Spinal cord (tissue), 9 donors: ENCODE measurements at regions not wholly inside any gene's neighbourhood (a gene's known extent, or its start where the extent isn't known, plus 50 kb on each side); places are given as distances from the start of the nearest gene placed in this dataset.

ENCODE experiments used
- DNase-seq, 6 donors: peaks; one replicate each; pipeline versions ENCODE4 v3.0.0 to v3.0.0-alpha.2; 2013 to 2015; ENCODE audit warnings: low spot score in 6 of 6, low read depth in 4 of 6
- H3K27ac ChIP-seq: one replicate; pipeline ENCODE4 v1.5.1; 2013; ENCODE audit warnings: low read depth, low read length, control low read depth
- H3K27me3 ChIP-seq: one replicate; pipeline ENCODE4 v1.6.1; 2013; ENCODE audit warnings: low read length; ENCODE audit not compliant: control insufficient read depth, insufficient read depth
- H3K36me3 ChIP-seq: one replicate; pipeline ENCODE4 v1.6.1; 2013; ENCODE audit warnings: low read length; ENCODE audit not compliant: control insufficient read depth, insufficient read depth
- H3K4me1 ChIP-seq: one replicate; pipeline ENCODE4 v1.6.1; 2013; ENCODE audit warnings: low read length; ENCODE audit not compliant: control insufficient read depth, insufficient read depth
- H3K4me3 ChIP-seq: one replicate; pipeline ENCODE4 v1.5.1; 2013; ENCODE audit warnings: low read depth, low read length, control low read depth
- H3K9me3 ChIP-seq: one replicate; pipeline ENCODE4 v1.6.1; 2013; ENCODE audit warnings: low read length; ENCODE audit not compliant: control insufficient read depth, insufficient read depth
- WGBS: methylation state at CpG from one replicate; pipeline ENCODE4 v1.1.5; 2013; ENCODE audit warnings: missing lambda C conversion rate; ENCODE audit not compliant: insufficient coverage; 5-methylcytosine and 5-hydroxymethylcytosine counted together
- donor health status: healthy.

- no peak for DNase-seq
- Histone ChIP-seq H3K36me3 (peaks cover 77% of the 10 kb centered on the region), H3K27ac (no peak overlapping the region), H3K27me3 (no peaks in the 10 kb centered on the region), H3K9me3 (no peaks in the 10 kb centered on the region), H3K4me3 (no peak overlapping the region), H3K4me1 (peaks cover 3% of the 10 kb centered on the region)
- WGBS, result 96% methylated on average over 8 of the region's 8 CpGs
Observed at GRCh38 chr22:48741540-48741939, 1086.1 kb downstream of the BRD1 start.

DNA sequence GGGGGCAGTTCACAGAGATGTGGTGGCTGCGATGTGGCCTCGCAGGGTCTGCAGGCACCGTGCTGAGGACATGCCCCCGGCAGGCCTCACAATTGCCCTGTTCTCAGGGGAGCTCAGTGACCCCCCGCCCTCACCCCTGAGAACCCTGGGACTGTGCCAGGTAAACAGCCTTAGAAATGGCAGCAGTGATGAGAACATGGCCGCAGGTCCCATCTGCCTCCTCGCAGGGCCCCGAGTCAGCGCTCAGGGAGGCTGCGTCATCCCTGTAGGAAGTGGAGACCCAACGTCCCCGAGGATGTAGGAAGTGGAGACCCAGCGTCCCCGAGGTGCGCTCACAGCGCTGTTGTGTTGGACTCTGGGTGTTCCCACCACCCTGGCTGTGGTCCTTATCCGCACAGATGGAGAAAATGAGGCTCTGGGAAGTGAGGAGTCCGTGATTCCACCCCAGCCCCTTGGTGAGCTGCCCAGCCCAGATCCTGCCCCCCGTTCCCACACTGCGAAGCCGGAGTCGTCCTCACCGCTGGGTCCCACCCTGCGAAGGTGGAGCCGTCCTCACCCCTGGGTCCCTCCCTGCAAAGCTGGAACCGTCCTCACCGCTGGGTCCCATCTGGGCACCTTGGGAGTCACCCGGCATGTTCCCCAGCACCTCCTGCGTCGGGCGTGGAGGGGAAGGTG lies 1086.8 kb downstream of the BRD1 start:
- no peaks in the 10 kb centered on the region for H3K27me3 ChIP-seq
- WGBS, result 96% methylated on average over 29 of the region's 31 CpGs
- DNase-seq, result no peak

GRCh38 chr22:48740086-48740730 lies 1087.5 kb downstream of the BRD1 start:
- Histone ChIP-seq H3K4me1 (peaks cover 3% of the 10 kb centered on the region), H3K4me3 (no peak overlapping the region), H3K36me3 (peaks cover 72% of the 10 kb centered on the region), H3K27ac (no peak overlapping the region), H3K27me3 (no peaks in the 10 kb centered on the region), H3K9me3 (no peaks in the 10 kb centered on the region)
- DNase-seq, result no peak
- WGBS, result 86% methylated on average over 20 of the region's 21 CpGs

More for the DNA sequence above, 1086.8 kb downstream of the BRD1 start:
- no peak overlapping the region for H3K4me3 ChIP-seq
- no peaks in the 10 kb centered on the region for H3K9me3 ChIP-seq
- H3K4me1 ChIP-seq, result peaks cover 3% of the 10 kb centered on the region
- no peak overlapping the region for H3K27ac ChIP-seq
- peaks cover 75% of the 10 kb centered on the region for H3K36me3 ChIP-seq

- Histone ChIP-seq H3K4me3 (no peak overlapping the region), H3K36me3 (peaks cover 72% of the 10 kb centered on the region)
Observed at GRCh38 chr22:48739348-48740085, 1088.2 kb downstream of the BRD1 start.

DNA sequence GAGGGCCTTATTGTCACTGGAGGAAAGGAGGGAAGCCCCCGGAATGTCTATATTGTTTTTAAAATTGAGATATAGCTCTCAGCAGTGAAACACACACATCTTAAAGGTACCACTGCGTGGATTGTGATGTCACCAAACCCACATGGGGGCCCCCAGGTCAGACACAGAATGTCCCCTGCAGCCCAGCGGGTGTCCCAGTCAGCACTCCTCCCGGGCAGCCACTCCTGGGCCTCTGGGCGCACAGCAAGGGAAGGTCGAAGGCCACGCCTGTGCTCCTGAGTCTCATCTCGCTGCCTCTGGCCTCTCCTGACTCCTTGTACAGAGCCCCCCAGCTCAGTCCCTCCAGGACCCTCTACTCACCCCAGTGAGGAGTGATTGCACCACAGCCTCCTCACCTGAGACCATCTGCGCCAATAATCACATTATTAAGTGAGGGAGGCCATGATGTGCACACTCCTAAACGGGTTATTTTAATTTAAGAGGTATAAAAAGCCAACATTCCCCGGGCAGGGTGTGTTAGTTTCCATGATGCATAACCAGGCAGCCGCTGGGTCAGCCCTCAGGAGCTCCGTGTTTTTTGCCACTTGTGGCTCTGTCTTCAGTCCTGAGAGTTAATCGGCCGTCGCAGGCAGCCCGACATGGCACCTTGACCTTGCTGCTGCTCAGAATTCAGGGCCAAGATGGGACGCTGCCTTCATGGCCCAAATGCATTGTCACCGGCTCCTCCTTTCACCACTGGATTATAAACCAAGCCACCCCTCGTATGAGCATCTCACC lies 1089.3 kb downstream of the BRD1 start:
- no peak for DNase-seq
- Histone ChIP-seq H3K36me3 (peaks cover 65% of the 10 kb centered on the region), H3K9me3 (no peaks in the 10 kb centered on the region)

More at GRCh38 chr22:48739348-48740085, 1088.2 kb downstream of the BRD1 start:
- Histone ChIP-seq H3K4me1 (peaks cover 3% of the 10 kb centered on the region), H3K27me3 (no peaks in the 10 kb centered on the region), H3K27ac (no peak overlapping the region), H3K9me3 (no peaks in the 10 kb centered on the region)
- no peak for DNase-seq
- WGBS, result 84% methylated on average over 21 of the region's 23 CpGs

DNA sequence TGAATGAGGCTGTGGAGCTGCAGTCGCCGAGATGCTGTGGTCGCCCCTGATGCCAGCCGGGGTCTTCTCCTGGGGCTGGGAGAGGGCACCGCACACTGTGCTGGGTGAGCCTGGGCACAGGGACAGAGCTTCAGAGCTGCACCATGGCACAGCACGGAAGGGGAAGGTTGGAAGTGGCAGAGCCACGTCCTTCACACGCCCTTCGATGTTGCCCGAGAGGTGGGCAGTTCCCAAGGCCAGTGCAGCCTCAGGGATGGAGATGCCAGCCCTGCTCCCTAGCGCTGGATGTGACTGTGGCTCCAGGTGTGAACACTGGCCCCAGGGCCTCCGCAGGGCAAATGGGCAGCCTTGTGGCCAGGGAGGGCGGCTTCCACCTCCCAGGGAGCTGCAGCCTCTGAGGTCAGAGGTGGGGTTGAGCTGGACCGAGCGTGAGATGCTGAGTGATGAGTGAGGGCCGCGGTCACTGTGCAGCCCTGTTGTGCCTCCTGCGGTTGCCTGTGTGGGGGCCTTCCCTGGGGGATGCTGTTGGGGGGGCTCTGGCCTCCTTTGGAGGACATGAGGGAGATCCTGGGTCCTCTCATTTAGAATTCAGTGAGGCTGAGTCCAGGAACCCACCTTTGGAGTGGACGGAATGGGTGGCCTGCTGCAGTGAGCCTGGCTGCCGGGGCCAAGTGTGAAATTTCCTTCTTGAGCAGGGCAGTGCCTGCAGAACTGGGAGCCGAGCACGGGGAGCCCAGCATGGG lies 1090.0 kb downstream of the BRD1 start:
- Histone ChIP-seq H3K27ac (no peak overlapping the region), H3K4me3 (no peak overlapping the region), H3K27me3 (no peaks in the 10 kb centered on the region), H3K36me3 (peaks cover 57% of the 10 kb centered on the region), H3K9me3 (no peaks in the 10 kb centered on the region), H3K4me1 (no peaks in the 10 kb centered on the region)
- DNase-seq, result no peak
- WGBS, result 88% methylated on average over 20 of the region's 22 CpGs

More for the DNA sequence above, 1089.3 kb downstream of the BRD1 start:
- Histone ChIP-seq H3K4me3 (no peak overlapping the region), H3K27ac (no peak overlapping the region), H3K27me3 (no peaks in the 10 kb centered on the region), H3K4me1 (no peaks in the 10 kb centered on the region)
- 97% methylated on average over 15 of the region's 20 CpGs for WGBS

GRCh38 chr22:48736593-48737460 lies 1090.8 kb downstream of the BRD1 start:
- Histone ChIP-seq H3K9me3 (no peaks in the 10 kb centered on the region), H3K27ac (no peak overlapping the region), H3K27me3 (no peaks in the 10 kb centered on the region), H3K36me3 (peaks cover 49% of the 10 kb centered on the region), H3K4me3 (no peak overlapping the region), H3K4me1 (no peaks in the 10 kb centered on the region)
- no peak for DNase-seq
- 92% methylated on average over 28 of the region's 29 CpGs for WGBS

- H3K4me1 ChIP-seq, result no peaks in the 10 kb centered on the region
- no peak overlapping the region for H3K27ac ChIP-seq
- peaks cover 32% of the 10 kb centered on the region for H3K36me3 ChIP-seq
- H3K9me3 ChIP-seq, result no peaks in the 10 kb centered on the region
- WGBS, result 91% methylated on average over 16 of the region's 16 CpGs
- DNase-seq, result no peak
- no peak overlapping the region for H3K4me3 ChIP-seq
- H3K27me3 ChIP-seq, result no peaks in the 10 kb centered on the region
Observed at GRCh38 chr22:48734961-48735360, 1092.7 kb downstream of the BRD1 start.
